ENCODE measurements at regions not wholly inside any gene's neighbourhood (a gene's known extent, or its start where the extent isn't known, plus 50 kb on each side); places are given as distances from the start of the nearest gene placed in this dataset.

GRCh38 chr3:34225821-34226366 is 427.5 kb downstream of the PDCD6IP start:
- DNase-seq (ENCODE audit: low read depth, low spot score) (no peak), FAIRE-seq (no peak)
- Histone ChIP-seq H3K4me1 (ENCODE audit: control insufficient read depth, extremely low read depth, insufficient read depth, low read length) (peaks cover 14% of the 10 kb centered on the region), H3K9me1 (replicated peaks; ENCODE audit: control insufficient read depth, extremely low read depth, insufficient read depth, low read length) (no peaks in the 10 kb centered on the region), H3K4me3 (replicated peaks in 1 of 3; ENCODE audit: insufficient read depth in 1 of 3, low read depth in 1 of 3, low read length in 3 of 3) (no peak overlapping the region), H3K27me3 (ENCODE audit: control insufficient read depth in 2 of 2, insufficient read depth in 2 of 2, low read length in 2 of 2) (no peaks in the 10 kb centered on the region), H3K4me2 (ENCODE audit: insufficient read depth, low read length) (no peak overlapping the region), H2AFZ (ENCODE audit: low read depth, low read length) (no peak overlapping the region), H4K20me1 (replicated peaks; ENCODE audit: control insufficient read depth, extremely low read depth, insufficient read depth, low read length) (no peaks in the 10 kb centered on the region), H3K36me3 (ENCODE audit: control insufficient read depth in 2 of 2, extremely low read depth in 1 of 2, insufficient read depth in 2 of 2, low read length in 2 of 2) (no peaks in the 10 kb centered on the region), H3K27ac (ENCODE audit: insufficient read depth, low read depth, low read length) (no peak overlapping the region), H3K9ac (replicated peaks; ENCODE audit: extremely low read depth, insufficient read depth, low read length) (no peak overlapping the region), H3K9me3 (replicated peaks; ENCODE audit: control insufficient read depth, insufficient read depth, low read length) (no peaks in the 10 kb centered on the region), H3K79me2 (ENCODE audit: control insufficient read depth, insufficient read depth, low read length) (peaks cover 9% of the 10 kb centered on the region)
- TF ChIP-seq FOS (IDR thresholded peaks at IDR 0.05; ENCODE audit: borderline replicate concordance, insufficient read depth, low read length), result no peak
- TF ChIP-seq JUN (IDR thresholded peaks at IDR 0.05; ENCODE audit: borderline replicate concordance, insufficient read depth, insufficient read length, low read depth), result no peak
- no peak for TF ChIP-seq POLR2A (IDR thresholded peaks at IDR 0.05; ENCODE audit: low read depth, low read length)
- TF ChIP-seq POLR2AphosphoS5 (IDR thresholded peaks at IDR 0.05; ENCODE audit: insufficient read depth, low read depth, low read length), result no peak
- TF ChIP-seq MYC (IDR thresholded peaks at IDR 0.05; ENCODE audit: low read depth, low read length), result no peak
- TF ChIP-seq MAX (IDR thresholded peaks at IDR 0.05; ENCODE audit: insufficient read depth, insufficient read length), result no peak
- no peak for TF ChIP-seq EZH2 (IDR thresholded peaks at IDR 0.05; ENCODE audit: borderline replicate concordance, low read depth, low read length, severe bottlenecking)
- no peak for TF ChIP-seq CTCF (IDR thresholded peaks at IDR 0.05; ENCODE audit: extremely low read depth in 1 of 2, insufficient read depth in 1 of 2, low read depth in 1 of 2, low read length in 2 of 2)
- TF ChIP-seq GATA2 (IDR thresholded peaks at IDR 0.05; ENCODE audit: insufficient read depth, insufficient read length, low read depth, low read length), result no peak
- dilution Hi-C loops (cut with MboI; ENCODE audit: extremely low pct_ligation_motif_present, low sequenced_read_pairs), result no loop called here
- POLR2A ChIA-PET, result no interaction called here
- CTCF ChIA-PET, result interaction anchor here (0.8 kb wide), 1 partner anchor 35 kb away, joined by 3 read pairs; no protein-coding TSS in a partner anchor
- intact Hi-C loops (cut with micrococcal nuclease), result no loop called here
- no TSS peak for BruUV-seq (replicated peaks)

Measured in endothelial cell of umbilical vein (primary cell).